ENCODE measurements at regions not wholly inside any gene's neighbourhood (a gene's known extent, or its start where the extent isn't known, plus 50 kb on each side); places are given as distances from the start of the nearest gene placed in this dataset.
"Not testable (repeated sequence)": the region's sequence is repeated elsewhere in the genome, so short reads cannot be mapped to it uniquely, and the experiment has no call there.

GRCh38 chr5:40198736-40199135 lies 481.0 kb upstream of the PTGER4 start:
- no peak overlapping the region for H3K4me3 ChIP-seq
- no peak for TF ChIP-seq CTCF (IDR thresholded peaks at IDR 0.05)
- no peak overlapping the region for H3K27ac ChIP-seq
- no peak for DNase-seq (ENCODE audit: low spot score)

DNA sequence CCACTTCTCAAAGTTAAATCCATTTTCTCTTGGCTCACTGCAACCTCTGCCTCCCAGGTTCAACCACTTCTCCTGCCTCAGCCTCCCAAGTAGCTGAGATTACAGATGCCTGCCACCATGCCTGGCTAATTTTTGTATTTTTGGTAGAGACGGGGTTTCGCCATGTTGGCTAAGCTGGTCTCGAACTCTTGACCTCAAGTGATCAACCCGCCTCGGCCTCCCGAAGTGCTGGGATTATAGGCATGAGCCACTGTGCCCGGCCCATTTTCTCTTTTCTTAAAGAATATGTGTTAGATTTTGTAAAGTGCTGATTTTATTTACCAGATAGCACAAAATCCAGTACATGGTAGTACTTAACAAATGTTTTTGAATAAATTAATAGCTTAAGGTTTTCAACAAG lies 484.1 kb upstream of the PTGER4 start:
- not testable (repeated sequence) for H3K27ac ChIP-seq; H3K4me3 ChIP-seq; DNase-seq (ENCODE audit: low spot score)

DNA sequence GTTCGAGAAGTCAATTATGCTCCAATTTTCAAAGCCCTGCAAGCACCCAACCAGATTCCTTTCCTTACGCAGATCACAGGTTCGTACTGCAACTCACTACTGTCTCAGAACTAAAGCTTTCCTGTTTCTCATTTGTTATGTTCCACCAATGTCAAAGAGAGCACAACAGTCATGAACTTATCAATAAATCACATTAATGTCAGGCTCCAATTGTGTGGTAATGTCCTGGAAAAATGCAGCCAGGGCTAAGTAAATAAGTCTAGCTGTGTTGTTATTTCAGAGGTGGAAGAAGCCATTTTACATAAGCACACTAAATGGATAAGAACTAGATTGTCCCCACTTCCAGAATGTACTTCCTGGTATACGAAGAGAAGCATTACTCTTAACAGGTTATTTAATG lies 488.6 kb upstream of the PTGER4 start:
- no peak for TF ChIP-seq CTCF (IDR thresholded peaks at IDR 0.05)
- no peak overlapping the region for H3K4me3 ChIP-seq
- DNase-seq (ENCODE audit: low spot score): no peak
- H3K27ac ChIP-seq: no peak overlapping the region

- no peak for TF ChIP-seq CTCF (IDR thresholded peaks at IDR 0.05)
- Histone ChIP-seq H3K4me3 (no peak overlapping the region), H3K27ac (no peak overlapping the region)
- DNase-seq (ENCODE audit: low spot score): no peak
Measured at GRCh38 chr5:40172721-40173120, 507.0 kb upstream of the PTGER4 start.

DNA sequence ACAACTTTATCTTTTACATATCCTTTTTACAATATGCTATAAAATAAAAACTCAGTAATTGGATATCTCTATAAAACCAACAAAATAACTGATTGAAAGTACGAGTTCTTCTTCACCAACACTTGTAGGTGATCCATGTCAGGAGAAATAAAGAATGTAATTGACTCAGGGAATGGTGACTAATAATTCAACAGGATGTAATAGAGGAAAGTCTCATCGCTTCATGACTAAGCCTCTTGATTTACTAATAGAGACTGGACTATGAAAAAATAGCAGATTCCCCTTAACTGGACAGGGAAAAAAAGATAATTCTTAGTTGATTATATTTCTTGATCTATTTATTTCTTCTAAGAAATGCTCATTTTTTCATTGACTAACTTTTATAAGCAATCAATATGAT lies 507.7 kb upstream of the PTGER4 start:
- H3K27ac ChIP-seq: no peak overlapping the region

GRCh38 chr5:40167283-40167682 lies 512.4 kb upstream of the PTGER4 start:
- no peak for DNase-seq (ENCODE audit: low spot score)
- H3K27ac ChIP-seq: no peak overlapping the region
- no peak overlapping the region for H3K4me3 ChIP-seq
- TF ChIP-seq CTCF (IDR thresholded peaks at IDR 0.05): no peak

More for the DNA sequence above, 507.7 kb upstream of the PTGER4 start:
- no peak for DNase-seq (ENCODE audit: low spot score)
- no peak for TF ChIP-seq CTCF (IDR thresholded peaks at IDR 0.05)
- no peak overlapping the region for H3K4me3 ChIP-seq

DNA sequence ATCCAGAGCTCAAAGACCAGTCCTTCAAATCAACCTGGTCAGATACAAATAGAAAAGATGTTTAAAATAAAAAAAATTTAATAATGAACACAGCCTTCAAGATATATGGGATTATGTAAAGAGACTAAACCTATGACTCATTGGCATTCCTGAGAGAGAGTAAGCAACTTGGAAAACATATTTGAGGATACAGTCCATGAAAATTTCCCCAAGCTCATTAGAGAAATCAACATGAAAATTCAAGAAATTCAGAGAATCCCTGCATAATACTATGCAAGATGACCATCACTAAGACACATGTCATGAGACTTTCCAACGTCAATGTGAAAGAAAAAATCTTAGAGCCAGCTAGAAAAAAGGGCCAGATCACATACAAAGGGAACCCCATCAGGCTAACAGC lies 512.9 kb upstream of the PTGER4 start:
- DNase-seq (ENCODE audit: low spot score): no peak
- TF ChIP-seq CTCF (IDR thresholded peaks at IDR 0.05): no peak
- Histone ChIP-seq H3K4me3 (no peak overlapping the region), H3K27ac (no peak overlapping the region)

All from coronary artery (tissue), 2 donors.